HL-60/S4 treated with retinoic acid at 250 ng/mL for 4 days and 3 days (cell line): ENCODE measurements at regions not wholly inside any gene's neighbourhood (a gene's known extent, or its start where the extent isn't known, plus 50 kb on each side); places are given as distances from the start of the nearest gene placed in this dataset.
"Not testable (repeated sequence)": the region's sequence is repeated elsewhere in the genome, so short reads cannot be mapped to it uniquely, and the experiment has no call there.

Experiments used
- in situ Hi-C: fragments of 300-500 bp; cut with MboI; formaldehyde crosslinking; loops from 2 replicates; pipeline ENCODE4 v1.7.0; 2022; ENCODE audit warnings: low sequenced_read_pairs

- in situ Hi-C loops, result no loop called here
Measured at GRCh38 chr4:138639018-138639741, 376.4 kb upstream of the NOCT start.

DNA sequence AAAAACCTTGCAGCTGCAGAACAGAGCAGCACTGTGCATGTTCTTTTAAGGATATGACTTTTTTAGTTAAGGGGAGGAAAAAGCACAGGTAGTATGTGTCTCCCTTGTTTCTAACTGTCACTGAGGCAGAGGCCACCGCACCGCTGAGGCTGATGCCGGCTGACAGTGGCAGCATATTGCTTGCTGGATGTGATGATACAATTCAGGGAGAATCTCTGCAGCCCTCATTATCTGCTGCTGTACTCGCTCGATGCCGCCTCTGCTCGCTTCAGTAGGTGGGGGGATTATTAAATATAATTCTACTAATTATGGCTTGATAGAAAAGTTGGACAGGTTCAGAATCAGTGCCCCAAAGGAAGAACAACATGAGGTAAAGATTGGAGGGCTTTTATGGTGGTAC lies 378.8 kb upstream of the NOCT start:
- in situ Hi-C loops, result no loop called here

DNA sequence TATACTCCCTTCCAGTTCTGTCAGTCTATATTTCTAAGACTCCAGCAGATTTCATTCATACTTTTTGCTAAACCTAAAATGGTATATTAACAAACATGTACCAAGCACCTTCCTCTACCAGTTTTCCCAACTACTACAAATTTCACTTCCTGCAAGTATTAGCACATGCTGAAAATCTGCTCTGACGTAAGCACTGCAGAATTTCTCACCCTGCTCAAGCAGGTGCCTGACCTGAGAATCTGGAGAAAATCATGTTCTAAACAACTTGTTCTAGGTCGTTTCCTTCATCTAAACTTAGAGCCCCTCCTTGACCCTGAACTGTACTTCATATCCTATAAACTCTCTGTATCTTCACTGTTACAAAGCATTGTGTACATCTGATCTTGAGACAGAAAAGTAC lies 380.7 kb upstream of the NOCT start:
- in situ Hi-C loops, result no loop called here

DNA sequence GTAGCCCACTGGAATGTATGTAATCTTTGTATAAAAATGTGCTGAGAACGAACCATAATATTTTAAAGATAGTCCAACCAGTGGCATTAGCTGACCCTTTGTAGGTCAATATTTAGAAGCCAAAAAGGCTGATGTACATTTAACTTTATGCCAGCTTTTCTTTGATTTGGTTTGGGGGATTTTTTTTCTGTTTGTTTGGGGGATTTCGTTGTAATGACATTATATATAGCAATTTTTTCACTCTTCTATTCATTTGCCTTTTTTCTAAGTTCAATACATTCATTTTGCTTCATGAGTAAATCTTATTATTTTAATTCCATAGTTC lies 382.0 kb upstream of the NOCT start:
- in situ Hi-C loops, result no loop called here

GRCh38 chr4:138632856-138633579 lies 382.6 kb upstream of the NOCT start:
- in situ Hi-C loops, result no loop called here

DNA sequence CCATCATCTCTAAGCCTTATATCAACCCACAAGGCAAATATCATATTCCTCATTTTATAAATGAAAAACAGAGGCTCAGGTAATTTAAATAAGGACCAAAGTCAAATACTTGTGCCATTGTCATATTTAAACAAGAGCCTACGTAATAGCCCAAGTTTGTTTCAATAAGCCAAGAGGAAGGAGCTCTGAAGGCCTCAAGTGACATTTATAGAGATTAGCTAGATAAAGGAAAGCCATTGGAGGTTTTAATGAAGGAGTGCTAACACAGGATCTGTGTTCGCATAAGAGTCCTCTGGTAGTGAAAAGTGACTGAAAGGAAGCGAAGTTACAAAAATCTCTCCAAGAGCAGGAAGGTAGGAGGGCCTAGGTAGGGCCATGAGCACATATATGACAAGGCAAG lies 384.9 kb upstream of the NOCT start:
- in situ Hi-C loops, result no loop called here

DNA sequence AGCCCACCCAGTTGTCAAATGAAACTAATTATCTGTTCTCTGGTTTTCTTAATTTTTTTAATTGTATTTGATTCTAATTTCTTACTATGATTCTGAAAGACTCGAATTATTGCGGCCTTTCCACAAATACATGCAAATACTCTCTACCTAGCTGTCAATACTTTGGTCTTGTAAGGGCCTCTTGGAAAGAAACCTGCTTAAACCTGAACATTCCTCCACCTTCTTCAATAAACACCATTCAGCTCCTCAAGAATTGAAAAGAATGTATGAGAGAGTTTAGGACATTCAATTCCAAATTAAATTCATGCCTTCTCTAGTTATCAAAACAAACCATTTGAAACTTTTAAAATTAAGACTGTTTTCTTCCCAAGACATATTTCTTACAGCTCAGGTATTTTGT lies 385.9 kb upstream of the NOCT start:
- in situ Hi-C loops, result no loop called here

GRCh38 chr4:138627096-138627495 lies 384.9 kb upstream of the SLC7A11 start:
- in situ Hi-C loops, result no loop called here

- in situ Hi-C loops, result not testable (repeated sequence)
Measured at GRCh38 chr4:138622362-138622761, 380.2 kb upstream of the SLC7A11 start.

- in situ Hi-C loops, result no loop called here
Measured at GRCh38 chr4:138616775-138617174, 374.6 kb upstream of the SLC7A11 start.

- in situ Hi-C loops, result no loop called here
Measured at GRCh38 chr4:138614398-138615142, 372.4 kb upstream of the SLC7A11 start.

DNA sequence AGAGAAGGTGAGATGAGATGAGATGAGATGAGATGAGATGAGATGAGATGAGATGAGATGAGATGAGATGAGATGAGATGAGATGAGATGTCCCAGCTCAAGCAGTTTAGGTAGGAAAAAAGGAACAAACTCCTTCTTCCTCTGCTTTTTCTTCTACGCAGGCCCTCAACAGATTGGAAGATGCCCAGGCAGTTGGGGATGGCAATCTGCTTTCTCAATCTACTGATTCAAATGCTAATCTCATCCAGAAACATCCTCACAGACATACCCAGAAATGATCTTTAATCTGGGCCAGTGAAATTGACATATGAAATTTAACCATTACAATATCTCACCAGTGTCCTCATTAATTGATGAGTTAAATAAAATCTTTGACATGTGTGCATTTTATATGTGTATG lies 370.3 kb upstream of the SLC7A11 start:
- in situ Hi-C loops, result no loop called here

- in situ Hi-C loops, result no loop called here
Measured at GRCh38 chr4:138611721-138612120, 369.6 kb upstream of the SLC7A11 start.

DNA sequence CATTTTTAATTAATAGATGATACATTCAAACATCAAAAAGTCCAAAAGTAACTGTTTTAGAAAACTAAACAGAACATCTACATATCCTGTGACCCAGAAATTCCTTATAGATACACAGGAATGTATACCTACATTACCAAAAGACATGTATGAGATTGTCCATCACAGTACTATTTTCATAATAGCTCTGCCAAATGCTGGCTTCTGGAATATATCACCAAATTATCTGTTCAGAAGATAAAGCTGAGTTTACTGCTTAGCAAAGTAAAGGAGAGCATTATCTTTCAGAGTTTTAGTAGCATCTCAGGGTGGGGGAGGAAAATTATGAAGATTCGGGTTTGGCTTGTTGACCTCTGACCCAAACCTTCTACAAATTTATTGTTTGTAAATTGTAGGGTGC lies 368.9 kb upstream of the SLC7A11 start:
- in situ Hi-C loops, result no loop called here

- in situ Hi-C loops, result no loop called here
Measured at GRCh38 chr4:138609943-138610350, 367.8 kb upstream of the SLC7A11 start.

DNA sequence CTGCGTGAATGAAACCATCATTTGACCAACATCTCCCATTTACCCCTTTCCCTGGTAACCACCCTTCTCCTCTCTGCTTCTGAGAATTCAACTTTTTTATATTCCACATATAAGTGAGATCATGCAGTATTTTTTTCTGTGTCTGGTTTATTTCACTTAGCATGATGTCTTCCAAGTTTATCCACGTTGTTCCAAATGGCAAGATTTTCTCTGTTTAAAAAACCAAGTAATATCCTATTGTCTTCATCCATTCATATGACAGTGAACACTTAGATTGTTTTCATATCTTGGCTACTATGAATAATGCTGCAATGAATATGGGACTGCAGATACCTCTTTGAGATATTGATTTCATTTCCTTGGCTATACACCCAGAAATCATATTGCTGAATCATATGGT lies 362.4 kb upstream of the SLC7A11 start:
- in situ Hi-C loops, result no loop called here

GRCh38 chr4:138602664-138603063 lies 360.5 kb upstream of the SLC7A11 start:
- in situ Hi-C loops, result no loop called here

GRCh38 chr4:138599965-138600364 lies 357.8 kb upstream of the SLC7A11 start:
- in situ Hi-C loops, result no loop called here

DNA sequence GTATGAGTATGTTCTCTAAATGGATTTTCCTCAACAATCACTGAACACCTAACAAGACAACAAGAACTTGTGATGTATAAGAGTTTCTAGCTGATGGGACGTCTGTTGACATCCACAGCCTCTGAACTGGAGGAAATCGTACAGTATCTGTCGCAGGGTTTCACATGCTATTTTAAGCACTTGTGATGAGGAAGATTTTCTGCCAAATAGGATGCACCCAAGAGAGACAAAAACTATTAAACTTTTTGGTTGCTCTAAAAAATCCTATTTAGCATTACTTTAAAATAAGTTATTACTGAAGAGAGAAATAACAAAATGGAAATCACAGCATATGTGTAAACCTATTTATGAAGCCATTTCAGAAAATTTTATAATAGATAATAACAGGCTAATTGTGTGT lies 356.1 kb upstream of the SLC7A11 start:
- in situ Hi-C loops, result no loop called here

DNA sequence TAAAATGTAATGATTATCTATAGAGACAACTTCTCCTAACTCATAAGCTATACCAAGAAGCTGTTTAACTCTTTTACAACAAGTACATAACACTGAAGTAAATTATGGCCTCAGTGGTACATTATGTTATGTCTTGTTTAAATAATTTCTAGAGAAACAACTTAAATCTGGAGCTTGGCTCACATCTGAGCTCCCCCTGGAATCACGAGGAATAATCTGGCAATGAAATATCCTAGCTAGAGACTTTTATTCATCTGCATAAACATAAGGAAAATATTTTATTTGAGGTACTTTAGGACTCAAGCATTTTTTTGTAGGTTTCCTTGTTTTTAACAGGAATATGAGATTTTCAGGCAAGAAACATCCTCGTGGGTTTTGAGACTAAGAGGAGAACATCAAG lies 354.7 kb upstream of the SLC7A11 start:
- in situ Hi-C loops, result no loop called here

- in situ Hi-C loops, result no loop called here
Measured at GRCh38 chr4:138595731-138596460, 353.7 kb upstream of the SLC7A11 start.
